ENCODE measurements at regions not wholly inside any gene's neighbourhood (a gene's known extent, or its start where the extent isn't known, plus 50 kb on each side); places are given as distances from the start of the nearest gene placed in this dataset.

DNA sequence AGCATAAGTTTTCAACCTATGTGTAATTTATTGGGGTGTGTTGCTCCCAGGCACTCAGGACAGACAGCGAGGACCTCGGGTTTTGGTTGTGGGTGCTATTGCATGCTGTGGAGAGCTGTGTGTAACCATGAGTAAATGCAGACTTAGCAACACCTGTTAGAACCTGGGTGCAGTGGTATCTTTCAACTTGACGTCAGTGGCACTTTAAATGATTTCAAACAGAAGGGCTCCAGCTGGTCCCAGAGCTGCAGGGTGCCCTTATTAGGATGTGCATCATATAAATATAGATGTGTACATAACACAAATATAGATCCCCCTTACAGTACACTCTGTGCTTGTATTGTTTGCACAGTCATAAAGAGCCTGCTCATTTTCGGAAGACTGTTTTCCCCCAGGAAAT is 228.3 kb upstream of the IRS2 start:
- Histone ChIP-seq H4K5ac (ENCODE audit: insufficient read length, low read depth, low read length) (no peak overlapping the region), H3K79me2 (ENCODE audit: insufficient read depth, low read length) (no peaks in the 10 kb centered on the region), H4K91ac (ENCODE audit: insufficient read length, low read depth, low read length) (no peak overlapping the region), H2BK120ac (ENCODE audit: low read depth, low read length, poor library complexity, severe bottlenecking) (no peak overlapping the region), H3K9me3 (ENCODE audit: control insufficient read depth, low read depth, low read length) (no peaks in the 10 kb centered on the region), H3T11ph (ENCODE audit: low read length) (no peak overlapping the region), H3K18ac (ENCODE audit: insufficient read length, low read depth, low read length) (no peak overlapping the region), H2AK5ac (ENCODE audit: insufficient read length, low read length) (no peak overlapping the region), H2BK5ac (ENCODE audit: insufficient read length, low read length) (no peak overlapping the region), H3K23me2 (ENCODE audit: insufficient read length, low read depth, low read length, poor library complexity, severe bottlenecking) (no peaks in the 10 kb centered on the region), H3K23ac (ENCODE audit: insufficient read length, low read depth, low read length) (no peak overlapping the region), H3K4ac (ENCODE audit: low read depth, low read length) (no peak overlapping the region), H3K9ac (ENCODE audit: extremely low read depth, insufficient read length, low read length) (no peak overlapping the region), H3K79me1 (ENCODE audit: insufficient read depth, low read depth, low read length, poor library complexity, severe bottlenecking) (no peaks in the 10 kb centered on the region), H2BK12ac (ENCODE audit: insufficient read length, low read depth, low read length) (no peak overlapping the region), H2BK20ac (ENCODE audit: low read depth, low read length, poor library complexity, severe bottlenecking) (no peak overlapping the region), H3K14ac (ENCODE audit: insufficient read depth, low read length) (no peak overlapping the region), H3K27me3 (ENCODE audit: insufficient read depth, low read length) (no peaks in the 10 kb centered on the region), H3K4me2 (ENCODE audit: insufficient read depth, insufficient read length, low read length) (no peak overlapping the region), H3K4me1 (ENCODE audit: insufficient read depth, low read length) (no peaks in the 10 kb centered on the region), H4K20me1 (ENCODE audit: control insufficient read depth, insufficient read depth, insufficient read length) (no peaks in the 10 kb centered on the region), H2AFZ (ENCODE audit: low read length) (no peak overlapping the region), H2BK15ac (ENCODE audit: low read depth, low read length) (no peak overlapping the region), H3K56ac (ENCODE audit: insufficient read length, low read depth, low read length) (no peak overlapping the region), H3K27ac (ENCODE audit: insufficient read length, low read depth, low read length) (no peak overlapping the region), H4K8ac (replicated peaks; ENCODE audit: insufficient read length, low read depth, low read length) (no peak overlapping the region)
- H3K9me3 Mint-ChIP-seq, result no peaks in the 10 kb centered on the region
- no peak overlapping the region for H3K4me3 Mint-ChIP-seq
- peaks cover 6% of the 10 kb centered on the region for H3K27me3 Mint-ChIP-seq (ENCODE audit: low read depth)
- TF ChIP-seq CTCF (conservative IDR thresholded peaks at IDR 0.05), result no peak
- DNase-seq, result no peak
- H3K36me3 Mint-ChIP-seq (ENCODE audit: insufficient read depth in 1 of 3, low read depth in 3 of 3), result no peaks in the 10 kb centered on the region; a peak in 1 of 7 replicates
- H3K27ac Mint-ChIP-seq, result no peak overlapping the region
- WGBS (ENCODE audit: extremely low coverage, insufficient read length, low lambda C conversion rate), result no CpG with 5 or more reads among the region's 4 CpGs
- peaks cover 6 to 10% of the 10 kb centered on the region in 2 experiments; a peak in 3 of 4 replicates for H3K4me1 Mint-ChIP-seq
